PFSK-1 (cell line): ENCODE measurements at regions not wholly inside any gene's neighbourhood (a gene's known extent, or its start where the extent isn't known, plus 50 kb on each side); places are given as distances from the start of the nearest gene placed in this dataset.

ENCODE experiments used
- FOXP2 ChIP-seq: optimal IDR thresholded peaks from 2 replicates; pipeline ENCODE3; 2011; ENCODE audit warnings: borderline replicate concordance, control low read depth, inconsistent platforms; ENCODE audit not compliant: insufficient read depth; ENCODE audit errors: extremely low read length, extremely low read depth
- POLR2AphosphoS5 ChIP-seq: IDR thresholded peaks from 2 replicates; pipeline ENCODE4 v1.6.1; 2012; ENCODE audit warnings: low read depth, mild to moderate bottlenecking, control low read depth, low read length, moderate library complexity
- REST ChIP-seq, 2 experiments: IDR thresholded peaks; 2 replicates each; pipeline versions ENCODE4 v1.6.1 to v1.8.0; 2011 to 2012; ENCODE audit warnings: low read depth in 2 of 2, low read length in 2 of 2, control low read depth in 1 of 2, inconsistent platforms in 1 of 2, mild to moderate bottlenecking in 1 of 2, moderate library complexity in 1 of 2; ENCODE audit not compliant: insufficient read depth in 1 of 2
- SIN3A ChIP-seq: IDR thresholded peaks from 2 replicates; pipeline ENCODE4 v1.6.1; 2012; ENCODE audit warnings: mild to moderate bottlenecking, low read length, moderate library complexity, borderline replicate concordance; ENCODE audit not compliant: insufficient read depth
- TAF1 ChIP-seq: IDR thresholded peaks from 2 replicates; pipeline ENCODE4 v1.6.1; 2012; ENCODE audit warnings: low read length, control low read depth, borderline replicate concordance; ENCODE audit not compliant: insufficient read depth

GRCh38 chr12:124405592-124405991 is 110.7 kb downstream of the RFLNA start:
- no peak for TF ChIP-seq FOXP2
- TF ChIP-seq TAF1, result no peak
- TF ChIP-seq SIN3A, result no peak
- TF ChIP-seq REST (IDR thresholded peaks at IDR 0.05; ENCODE audit: insufficient read depth in 1 of 2, low read depth in 2 of 2, low read length in 2 of 2), result no peak
- TF ChIP-seq POLR2AphosphoS5, result no peak

- TF ChIP-seq POLR2AphosphoS5 (no peak), FOXP2 (no peak), SIN3A (no peak), REST (IDR thresholded peaks at IDR 0.05; ENCODE audit: insufficient read depth in 1 of 2, low read depth in 2 of 2, low read length in 2 of 2) (no peak), TAF1 (no peak)
Measured at GRCh38 chr12:124405151-124405550, 110.3 kb downstream of the RFLNA start.

GRCh38 chr12:124404162-124404784 is 109.4 kb downstream of the RFLNA start:
- no peak for TF ChIP-seq REST (IDR thresholded peaks at IDR 0.05; ENCODE audit: insufficient read depth in 1 of 2, low read depth in 2 of 2, low read length in 2 of 2)
- TF ChIP-seq FOXP2, result no peak
- no peak for TF ChIP-seq TAF1
- TF ChIP-seq POLR2AphosphoS5, result no peak
- no peak for TF ChIP-seq SIN3A

GRCh38 chr12:124403273-124403672 is 108.4 kb downstream of the RFLNA start:
- TF ChIP-seq POLR2AphosphoS5 (no peak), TAF1 (no peak), SIN3A (no peak), REST (IDR thresholded peaks at IDR 0.05; ENCODE audit: insufficient read depth in 1 of 2, low read depth in 2 of 2, low read length in 2 of 2) (no peak), FOXP2 (no peak)
